ENCODE measurements at regions not wholly inside any gene's neighbourhood (a gene's known extent, or its start where the extent isn't known, plus 50 kb on each side); places are given as distances from the start of the nearest gene placed in this dataset.

- H3K4me3 ChIP-seq (ENCODE audit: low read depth, low read length) = no peak overlapping the region
- no peak overlapping the region for H3K9ac ChIP-seq (ENCODE audit: low read depth, low read length)
Measured at GRCh38 chr4:125021189-125021588, 293.6 kb upstream of the FAT4 start.

DNA sequence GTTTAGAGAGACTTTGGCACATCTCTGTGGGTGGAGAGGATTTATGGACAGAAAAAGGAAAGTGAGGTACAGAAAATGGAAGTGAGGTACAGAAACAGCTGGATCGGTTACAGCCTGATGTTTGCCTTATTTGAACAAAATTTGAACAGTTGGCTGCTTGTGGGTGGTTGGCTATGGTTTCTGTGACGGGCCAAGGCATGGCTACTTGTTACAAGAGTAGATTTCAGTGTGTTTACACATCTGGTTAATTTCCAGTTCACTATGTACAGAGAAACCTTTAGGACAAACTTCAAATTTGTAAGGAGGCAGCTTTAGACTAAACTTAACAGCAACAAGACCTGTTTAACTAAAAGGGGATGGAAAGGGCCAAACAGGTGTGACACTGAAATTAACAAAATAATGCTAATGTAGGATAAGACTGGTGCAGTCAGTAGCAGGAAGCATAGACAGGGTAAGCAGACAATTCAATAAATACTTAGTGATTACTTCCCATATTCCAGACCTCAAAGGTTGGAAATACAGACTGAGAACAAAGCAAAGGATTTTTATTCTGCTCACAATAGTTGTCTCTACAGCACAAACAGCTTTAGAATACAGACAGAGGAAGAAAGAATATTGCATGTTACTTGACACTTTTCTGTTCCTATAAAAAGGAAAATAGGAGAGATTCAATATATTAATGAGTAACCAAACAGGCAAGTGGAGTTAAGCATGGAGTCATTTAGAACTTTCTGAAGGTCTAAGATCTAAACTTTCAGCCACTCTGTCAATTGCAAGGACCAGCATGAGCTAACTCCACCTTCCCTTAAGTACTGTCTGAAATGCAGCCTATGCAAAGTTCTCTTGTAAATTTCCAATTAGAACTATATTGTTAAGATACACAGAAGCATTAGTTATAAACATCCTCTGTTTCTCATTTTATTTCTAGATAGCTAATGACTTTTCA lies 294.4 kb upstream of the FAT4 start:
- Histone ChIP-seq H3K36me3 (ENCODE audit: control insufficient read depth, insufficient read depth, low read length) (no peaks in the 10 kb centered on the region; the same call in 1 of the 2 replicates), H3K9me3 (ENCODE audit: control insufficient read depth, insufficient read depth, low read length) (peaks cover 12% of the 10 kb centered on the region), H3K4me3 (ENCODE audit: low read depth, low read length) (0 out of 2 replicates have a peak overlapping the region, but pooled peaks have one; percentile 6), H3K9ac (ENCODE audit: low read depth, low read length) (no peak overlapping the region), H3K27me3 (ENCODE audit: control insufficient read depth, insufficient read depth, low read length) (no peaks in the 10 kb centered on the region), H3K4me1 (ENCODE audit: control insufficient read depth, insufficient read depth, low read length) (peaks cover 25% of the 10 kb centered on the region), H3K27ac (ENCODE audit: low read depth, low read length) (peak overlapping the region; percentile 86)

More at GRCh38 chr4:125021189-125021588, 293.6 kb upstream of the FAT4 start:
- Histone ChIP-seq H3K27ac (ENCODE audit: low read depth, low read length) (peak overlapping the region; percentile 86), H3K27me3 (ENCODE audit: control insufficient read depth, insufficient read depth, low read length) (no peaks in the 10 kb centered on the region), H3K9me3 (ENCODE audit: control insufficient read depth, insufficient read depth, low read length) (peaks cover 12% of the 10 kb centered on the region), H3K4me1 (ENCODE audit: control insufficient read depth, insufficient read depth, low read length) (peaks cover 25% of the 10 kb centered on the region), H3K36me3 (ENCODE audit: control insufficient read depth, insufficient read depth, low read length) (no peaks in the 10 kb centered on the region; the same call in 1 of the 2 replicates)

GRCh38 chr4:125016892-125017299 lies 297.9 kb upstream of the FAT4 start:
- Histone ChIP-seq H3K36me3 (ENCODE audit: control insufficient read depth, insufficient read depth, low read length) (no peaks in the 10 kb centered on the region; the same call in 1 of the 2 replicates), H3K4me1 (ENCODE audit: control insufficient read depth, insufficient read depth, low read length) (peaks cover 22% of the 10 kb centered on the region), H3K4me3 (ENCODE audit: low read depth, low read length) (no peak overlapping the region), H3K27me3 (ENCODE audit: control insufficient read depth, insufficient read depth, low read length) (no peaks in the 10 kb centered on the region), H3K27ac (ENCODE audit: low read depth, low read length) (no peak overlapping the region), H3K9me3 (ENCODE audit: control insufficient read depth, insufficient read depth, low read length) (peaks cover 12% of the 10 kb centered on the region), H3K9ac (ENCODE audit: low read depth, low read length) (no peak overlapping the region)

DNA sequence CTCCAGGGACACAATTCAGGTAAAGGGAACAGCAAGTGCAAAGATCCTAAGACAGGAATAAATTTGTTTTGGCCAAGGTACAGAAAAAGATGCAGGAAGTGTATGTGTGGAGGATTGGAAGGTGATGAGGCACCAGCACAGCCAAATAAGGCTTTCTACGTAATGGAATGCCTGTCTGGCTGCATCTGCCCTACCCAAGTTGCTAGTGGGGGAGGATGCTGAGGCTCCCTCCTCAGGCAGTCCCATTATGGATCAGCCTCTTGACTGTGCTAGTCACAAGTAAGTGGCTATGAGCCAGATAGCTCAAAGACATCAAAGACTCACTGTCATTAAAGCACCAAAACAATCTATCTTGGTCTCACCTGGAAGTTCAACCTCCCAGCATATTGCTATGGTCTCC lies 300.9 kb upstream of the FAT4 start:
- Histone ChIP-seq H3K4me3 (ENCODE audit: low read depth, low read length) (no peak overlapping the region), H3K36me3 (ENCODE audit: control insufficient read depth, insufficient read depth, low read length) (no peaks in the 10 kb centered on the region), H3K9me3 (ENCODE audit: control insufficient read depth, insufficient read depth, low read length) (peaks cover 4% of the 10 kb centered on the region), H3K9ac (ENCODE audit: low read depth, low read length) (no peak overlapping the region), H3K27me3 (ENCODE audit: control insufficient read depth, insufficient read depth, low read length) (no peaks in the 10 kb centered on the region), H3K27ac (ENCODE audit: low read depth, low read length) (no peak overlapping the region), H3K4me1 (ENCODE audit: control insufficient read depth, insufficient read depth, low read length) (peaks cover 14% of the 10 kb centered on the region; the same call in 1 of the 2 replicates)

DNA sequence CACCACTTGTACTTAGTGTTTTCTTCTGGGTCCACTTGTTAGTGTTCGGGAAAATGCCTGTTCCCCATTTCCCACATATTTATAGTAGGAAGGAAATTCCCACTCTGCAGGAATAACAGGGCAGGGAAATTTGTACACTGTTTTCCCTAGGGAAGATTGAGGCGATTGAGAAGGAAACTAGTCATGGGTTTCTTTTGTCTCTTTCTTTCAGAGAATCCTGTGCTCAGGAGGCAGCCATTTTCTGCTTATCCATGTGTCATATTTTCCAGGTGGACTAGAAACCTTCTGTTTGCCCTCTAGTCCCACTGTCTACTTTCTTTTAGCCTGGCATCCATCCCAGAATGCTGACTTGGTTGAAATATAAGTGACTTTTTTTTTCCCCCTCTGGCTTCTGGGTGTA lies 299.1 kb upstream of the ANKRD50 start:
- peaks cover 14% of the 10 kb centered on the region; the same call in 1 of the 2 replicates for H3K4me1 ChIP-seq (ENCODE audit: control insufficient read depth, insufficient read depth, low read length)
- H3K27me3 ChIP-seq (ENCODE audit: control insufficient read depth, insufficient read depth, low read length) = no peaks in the 10 kb centered on the region
- H3K9me3 ChIP-seq (ENCODE audit: control insufficient read depth, insufficient read depth, low read length) = 0 out of 2 replicates have a peak, but pooled peaks cover 3% of the 10 kb centered on the region
- no peaks in the 10 kb centered on the region for H3K36me3 ChIP-seq (ENCODE audit: control insufficient read depth, insufficient read depth, low read length)
- H3K27ac ChIP-seq (ENCODE audit: low read depth, low read length) = peak overlapping the region; percentile 1
- no peak overlapping the region for H3K4me3 ChIP-seq (ENCODE audit: low read depth, low read length)
- H3K9ac ChIP-seq (ENCODE audit: low read depth, low read length) = no peak overlapping the region

DNA sequence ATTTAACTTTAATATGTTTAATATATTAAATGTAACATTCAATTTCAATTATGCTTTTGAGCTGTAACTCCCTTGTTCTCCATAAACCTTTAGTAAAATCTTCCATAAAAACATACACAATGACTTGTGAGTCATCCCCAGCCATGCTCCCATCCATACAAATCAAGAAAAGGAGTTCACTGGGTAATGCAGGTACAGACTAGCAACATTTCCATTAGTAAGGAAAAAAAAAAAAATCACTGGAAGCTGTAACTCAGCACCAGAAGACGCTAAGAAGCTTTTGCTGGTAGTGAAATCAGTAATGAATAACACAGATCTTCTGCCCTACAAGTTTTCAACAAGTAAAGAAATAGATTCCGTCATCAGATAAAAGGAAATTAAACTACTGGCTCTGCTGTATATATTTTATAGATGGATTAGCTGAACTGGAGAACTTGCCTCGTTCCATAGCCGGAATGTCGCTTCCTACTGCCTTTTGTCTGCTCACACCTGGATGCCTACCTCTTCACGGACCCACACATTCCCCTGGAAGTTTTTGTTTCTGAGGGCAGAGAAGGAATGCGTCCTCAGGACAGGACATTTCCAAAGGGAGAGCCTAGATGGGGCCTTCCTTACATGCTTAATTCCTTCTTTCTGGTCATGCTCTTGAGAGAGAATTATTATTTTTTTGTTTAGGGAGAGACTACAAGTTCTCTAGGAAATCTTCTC lies 298.4 kb upstream of the ANKRD50 start:
- H3K4me1 ChIP-seq (ENCODE audit: control insufficient read depth, insufficient read depth, low read length) = peaks cover 14% of the 10 kb centered on the region; the same call in 1 of the 2 replicates
- no peaks in the 10 kb centered on the region for H3K27me3 ChIP-seq (ENCODE audit: control insufficient read depth, insufficient read depth, low read length)
- peak overlapping the region; percentile 1 for H3K27ac ChIP-seq (ENCODE audit: low read depth, low read length)
- no peak overlapping the region for H3K9ac ChIP-seq (ENCODE audit: low read depth, low read length)
- no peak overlapping the region; the same call in 1 of the 2 replicates for H3K4me3 ChIP-seq (ENCODE audit: low read depth, low read length)
- no peaks in the 10 kb centered on the region for H3K36me3 ChIP-seq (ENCODE audit: control insufficient read depth, insufficient read depth, low read length)
- H3K9me3 ChIP-seq (ENCODE audit: control insufficient read depth, insufficient read depth, low read length) = 0 out of 2 replicates have a peak, but pooled peaks cover 3% of the 10 kb centered on the region

GRCh38 chr4:125008676-125009075 lies 296.1 kb upstream of the ANKRD50 start:
- Histone ChIP-seq H3K27ac (ENCODE audit: low read depth, low read length) (no peak overlapping the region), H3K4me1 (ENCODE audit: control insufficient read depth, insufficient read depth, low read length) (peaks cover 14% of the 10 kb centered on the region; the same call in 1 of the 2 replicates), H3K9ac (ENCODE audit: low read depth, low read length) (no peak overlapping the region), H3K36me3 (ENCODE audit: control insufficient read depth, insufficient read depth, low read length) (no peaks in the 10 kb centered on the region), H3K9me3 (ENCODE audit: control insufficient read depth, insufficient read depth, low read length) (0 out of 2 replicates have a peak, but pooled peaks cover 3% of the 10 kb centered on the region), H3K4me3 (ENCODE audit: low read depth, low read length) (no peak overlapping the region), H3K27me3 (ENCODE audit: control insufficient read depth, insufficient read depth, low read length) (no peaks in the 10 kb centered on the region)

GRCh38 chr4:125004676-125005075 lies 292.1 kb upstream of the ANKRD50 start:
- Histone ChIP-seq H3K27me3 (ENCODE audit: control insufficient read depth, insufficient read depth, low read length) (no peaks in the 10 kb centered on the region), H3K36me3 (ENCODE audit: control insufficient read depth, insufficient read depth, low read length) (no peaks in the 10 kb centered on the region), H3K27ac (ENCODE audit: low read depth, low read length) (no peak overlapping the region), H3K9ac (ENCODE audit: low read depth, low read length) (no peak overlapping the region), H3K4me3 (ENCODE audit: low read depth, low read length) (no peak overlapping the region), H3K4me1 (ENCODE audit: control insufficient read depth, insufficient read depth, low read length) (no peaks in the 10 kb centered on the region), H3K9me3 (ENCODE audit: control insufficient read depth, insufficient read depth, low read length) (0 out of 2 replicates have a peak, but pooled peaks cover 3% of the 10 kb centered on the region)

GRCh38 chr4:125003840-125004239 lies 291.3 kb upstream of the ANKRD50 start:
- H3K9me3 ChIP-seq (ENCODE audit: control insufficient read depth, insufficient read depth, low read length) = 0 out of 2 replicates have a peak, but pooled peaks cover 3% of the 10 kb centered on the region
- H3K4me1 ChIP-seq (ENCODE audit: control insufficient read depth, insufficient read depth, low read length) = no peaks in the 10 kb centered on the region
- no peak overlapping the region for H3K9ac ChIP-seq (ENCODE audit: low read depth, low read length)
- no peaks in the 10 kb centered on the region for H3K36me3 ChIP-seq (ENCODE audit: control insufficient read depth, insufficient read depth, low read length)
- no peaks in the 10 kb centered on the region for H3K27me3 ChIP-seq (ENCODE audit: control insufficient read depth, insufficient read depth, low read length)
- no peak overlapping the region for H3K4me3 ChIP-seq (ENCODE audit: low read depth, low read length)
- no peak overlapping the region for H3K27ac ChIP-seq (ENCODE audit: low read depth, low read length)

DNA sequence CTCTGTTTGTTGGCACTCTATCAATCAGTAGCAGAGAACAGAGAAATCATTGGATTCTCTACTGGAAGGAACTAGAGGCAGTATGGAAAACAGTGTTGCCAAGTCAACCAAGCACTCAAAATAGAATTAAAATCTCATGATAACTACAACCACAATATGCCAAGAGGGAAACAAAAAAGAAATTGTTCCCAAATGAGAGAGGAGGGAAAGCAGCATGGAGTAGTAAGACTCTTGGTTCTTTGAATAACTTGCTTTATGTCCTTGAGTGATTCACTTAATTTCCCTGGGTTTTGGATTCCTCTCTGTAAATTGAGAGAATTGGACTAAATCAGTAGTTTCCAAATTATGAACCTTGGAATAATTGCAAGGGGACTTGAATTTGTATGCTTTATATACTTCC lies 285.5 kb upstream of the ANKRD50 start:
- Histone ChIP-seq H3K27me3 (ENCODE audit: control insufficient read depth, insufficient read depth, low read length) (no peaks in the 10 kb centered on the region), H3K9me3 (ENCODE audit: control insufficient read depth, insufficient read depth, low read length) (no peaks in the 10 kb centered on the region), H3K27ac (ENCODE audit: low read depth, low read length) (no peak overlapping the region), H3K4me3 (ENCODE audit: low read depth, low read length) (no peak overlapping the region), H3K9ac (ENCODE audit: low read depth, low read length) (no peak overlapping the region), H3K36me3 (ENCODE audit: control insufficient read depth, insufficient read depth, low read length) (no peaks in the 10 kb centered on the region), H3K4me1 (ENCODE audit: control insufficient read depth, insufficient read depth, low read length) (no peaks in the 10 kb centered on the region)

All from HUES48 (cell line).